Fibroblast of skin of left biceps (primary cell): ENCODE measurements at regions not wholly inside any gene's neighbourhood (a gene's known extent, or its start where the extent isn't known, plus 50 kb on each side); places are given as distances from the start of the nearest gene placed in this dataset.

Experiments used
- DNase-seq, 2 experiments: peaks; one replicate each; pipeline ENCODE4 v3.0.0-alpha.2; 2013; ENCODE audit warnings: low read depth in 2 of 2

- no peak for DNase-seq
Measured at GRCh38 chr2:238580486-238580885, 153.8 kb downstream of the ASB1 start.

- no peak for DNase-seq
Measured at GRCh38 chr2:238581126-238581525, 154.4 kb downstream of the ASB1 start.

GRCh38 chr2:238582159-238582558, 155.4 kb downstream of the ASB1 start:
- DNase-seq, result peak; percentile 54 to 64

GRCh38 chr2:238584617-238585016, 157.9 kb downstream of the ASB1 start:
- DNase-seq, result no peak

- no peak for DNase-seq
Measured at GRCh38 chr2:238585836-238586821, 159.4 kb downstream of the ASB1 start.

GRCh38 chr2:238586931-238587775, 160.4 kb downstream of the ASB1 start:
- DNase-seq, result no peak

- no peak for DNase-seq
Measured at GRCh38 chr2:238587776-238588660, 161.3 kb downstream of the ASB1 start.

- DNase-seq, result no peak
Measured at GRCh38 chr2:238589591-238590460, 163.1 kb downstream of the ASB1 start.

- DNase-seq, result no peak
Measured at GRCh38 chr2:238591732-238592131, 165.0 kb downstream of the ASB1 start.

GRCh38 chr2:238593236-238593635, 166.5 kb downstream of the ASB1 start:
- DNase-seq, result no peak

- DNase-seq, result no peak
Measured at GRCh38 chr2:238593678-238594077, 167.0 kb downstream of the ASB1 start.

GRCh38 chr2:238594796-238595749, 168.3 kb downstream of the ASB1 start:
- DNase-seq, result no peak

- DNase-seq, result no peak
Measured at GRCh38 chr2:238595750-238596570, 169.2 kb downstream of the ASB1 start.

GRCh38 chr2:238596571-238597551, 170.1 kb downstream of the ASB1 start:
- peak; percentile 81 to 84 for DNase-seq

GRCh38 chr2:238597638-238598528, 171.2 kb downstream of the ASB1 start:
- no peak for DNase-seq
